HFFc6 (cell line): ENCODE measurements at regions not wholly inside any gene's neighbourhood (a gene's known extent, or its start where the extent isn't known, plus 50 kb on each side); places are given as distances from the start of the nearest gene placed in this dataset.

Source experiments
- DNase-seq: peaks from one replicate; pipeline ENCODE4 v3.0.0-alpha.2; 2018
- H3K27ac Mint-ChIP-seq: 2 replicates; pipeline ENCODE4 v1.8.0; 2020; ENCODE audit warnings: mild to moderate bottlenecking, mixed read lengths
- H3K27me3 Mint-ChIP-seq: 2 replicates; pipeline ENCODE4 v1.8.0; 2021; ENCODE audit warnings: mild to moderate bottlenecking, moderate library complexity, mixed read lengths; ENCODE audit not compliant: insufficient read depth
- H3K36me3 Mint-ChIP-seq: 2 replicates; pipeline ENCODE4 v1.8.0; 2021; ENCODE audit warnings: low read depth, mixed read lengths
- H3K4me1 Mint-ChIP-seq: 2 replicates; pipeline ENCODE4 v1.8.0; 2020; ENCODE audit warnings: low read depth, mixed read lengths
- H3K4me3 Mint-ChIP-seq: 2 replicates; pipeline ENCODE4 v1.8.0; 2020; ENCODE audit warnings: mild to moderate bottlenecking, moderate library complexity, mixed read lengths
- H3K9me3 Mint-ChIP-seq: 2 replicates; pipeline ENCODE4 v1.8.0; 2020; ENCODE audit warnings: mild to moderate bottlenecking, mixed read lengths
- TF ChIP-seq, protein P1 (sequence below): fragments of 200-600 bp; sonication (generic); IDR thresholded peaks from 2 replicates; pipeline ENCODE4 v1.5.0; 2021; ENCODE audit warnings: antibody characterized with exemption, mild to moderate bottlenecking

DNA sequence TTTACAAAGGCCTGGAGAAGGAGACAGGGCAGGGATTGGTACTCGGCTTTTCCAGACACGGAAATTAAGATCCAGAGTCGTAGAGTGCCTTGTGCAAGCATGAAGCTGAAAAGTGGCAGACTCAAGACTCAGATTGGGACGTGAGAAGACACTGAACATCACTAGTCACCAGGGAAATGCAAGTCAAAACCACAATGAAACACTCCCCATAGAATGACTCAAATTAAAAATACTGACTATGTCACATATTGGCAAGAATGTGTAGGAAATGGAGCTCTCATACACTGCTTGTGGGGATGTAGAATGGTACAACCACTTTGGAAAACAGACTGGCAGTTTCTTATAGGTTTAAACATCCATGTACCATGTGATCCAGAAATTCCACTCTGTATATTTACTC, 472.0 kb downstream of the RPS24 start:
- Mint-ChIP-seq H3K9me3 (peaks cover 4% of the 10 kb centered on the region; the same call in 1 of the 2 replicates), H3K4me1 (peaks cover 20% of the 10 kb centered on the region), H3K27ac (no peak overlapping the region), H3K27me3 (peaks cover 8% of the 10 kb centered on the region), H3K4me3 (no peak overlapping the region), H3K36me3 (peaks cover 5% of the 10 kb centered on the region; the same call in 1 of the 2 replicates)
- DNase-seq, result peak; percentile 13
- TF ChIP-seq, protein P1, sequence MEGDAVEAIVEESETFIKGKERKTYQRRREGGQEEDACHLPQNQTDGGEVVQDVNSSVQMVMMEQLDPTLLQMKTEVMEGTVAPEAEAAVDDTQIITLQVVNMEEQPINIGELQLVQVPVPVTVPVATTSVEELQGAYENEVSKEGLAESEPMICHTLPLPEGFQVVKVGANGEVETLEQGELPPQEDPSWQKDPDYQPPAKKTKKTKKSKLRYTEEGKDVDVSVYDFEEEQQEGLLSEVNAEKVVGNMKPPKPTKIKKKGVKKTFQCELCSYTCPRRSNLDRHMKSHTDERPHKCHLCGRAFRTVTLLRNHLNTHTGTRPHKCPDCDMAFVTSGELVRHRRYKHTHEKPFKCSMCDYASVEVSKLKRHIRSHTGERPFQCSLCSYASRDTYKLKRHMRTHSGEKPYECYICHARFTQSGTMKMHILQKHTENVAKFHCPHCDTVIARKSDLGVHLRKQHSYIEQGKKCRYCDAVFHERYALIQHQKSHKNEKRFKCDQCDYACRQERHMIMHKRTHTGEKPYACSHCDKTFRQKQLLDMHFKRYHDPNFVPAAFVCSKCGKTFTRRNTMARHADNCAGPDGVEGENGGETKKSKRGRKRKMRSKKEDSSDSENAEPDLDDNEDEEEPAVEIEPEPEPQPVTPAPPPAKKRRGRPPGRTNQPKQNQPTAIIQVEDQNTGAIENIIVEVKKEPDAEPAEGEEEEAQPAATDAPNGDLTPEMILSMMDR, result no peak

DNA sequence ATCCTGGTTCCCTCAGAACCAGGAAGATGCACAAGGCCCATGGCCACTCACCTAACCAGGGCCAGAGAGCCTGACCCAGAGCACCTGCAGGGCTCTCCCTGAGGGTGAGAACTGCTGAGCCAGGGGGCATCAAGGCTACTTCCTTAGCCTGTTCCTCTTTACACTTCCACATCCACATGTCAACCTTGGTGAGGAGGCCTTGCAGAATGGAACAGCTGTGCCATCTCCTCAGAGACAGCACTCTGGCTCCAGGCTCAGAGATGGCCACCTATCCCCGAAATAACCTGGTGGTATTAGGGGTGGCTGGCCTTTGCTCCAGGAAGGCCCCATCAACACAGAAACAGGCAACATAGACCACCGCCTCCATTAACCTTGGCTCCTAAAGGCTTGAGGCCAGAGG, 473.0 kb downstream of the RPS24 start:
- H3K4me3 Mint-ChIP-seq, result no peak overlapping the region
- no peak for DNase-seq
- H3K36me3 Mint-ChIP-seq, result peaks cover 5% of the 10 kb centered on the region; the same call in 1 of the 2 replicates
- peaks cover 24% of the 10 kb centered on the region for H3K4me1 Mint-ChIP-seq
- peaks cover 13% of the 10 kb centered on the region for H3K27me3 Mint-ChIP-seq
- H3K27ac Mint-ChIP-seq, result no peak overlapping the region
- TF ChIP-seq, protein P1, result no peak
- peaks cover 4% of the 10 kb centered on the region; the same call in 1 of the 2 replicates for H3K9me3 Mint-ChIP-seq

DNA sequence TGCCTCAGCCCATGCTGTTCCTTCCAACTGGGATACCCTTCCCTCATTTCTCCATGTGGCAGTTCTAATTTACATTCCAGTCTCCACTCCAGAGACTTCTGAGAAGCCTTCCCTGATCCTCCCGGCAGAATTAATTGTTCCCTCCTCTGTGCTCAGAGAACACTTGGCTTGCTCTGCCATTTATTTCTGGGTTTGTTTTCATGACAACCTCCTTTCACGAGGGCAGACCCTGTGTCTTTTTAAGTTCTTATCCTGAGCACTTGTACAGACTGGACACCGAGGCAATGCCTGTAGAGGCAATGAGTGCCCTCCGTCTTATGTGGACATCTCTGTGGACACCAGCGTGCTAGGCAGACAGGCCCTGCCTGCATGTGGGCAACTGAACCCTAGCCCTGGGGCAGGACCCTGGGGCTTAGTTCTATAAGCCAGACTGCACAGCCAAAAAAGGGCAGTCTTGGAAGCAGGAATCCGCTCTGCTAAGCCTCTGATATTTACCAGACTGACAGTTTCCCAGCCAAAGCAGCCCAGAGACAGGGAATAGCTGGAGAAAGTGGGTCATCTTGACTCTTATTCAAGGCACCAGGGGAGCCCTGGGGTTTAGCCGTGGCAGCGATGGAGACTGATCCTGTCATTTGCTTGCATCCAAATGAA, 474.0 kb downstream of the RPS24 start:
- peaks cover 13% of the 10 kb centered on the region for H3K27me3 Mint-ChIP-seq
- H3K9me3 Mint-ChIP-seq, result peaks cover 4% of the 10 kb centered on the region; the same call in 1 of the 2 replicates
- H3K4me1 Mint-ChIP-seq, result peaks cover 17% of the 10 kb centered on the region
- H3K4me3 Mint-ChIP-seq, result no peak overlapping the region
- TF ChIP-seq, protein P1, result no peak
- DNase-seq, result no peak
- no peak overlapping the region for H3K27ac Mint-ChIP-seq
- H3K36me3 Mint-ChIP-seq, result peaks cover 5% of the 10 kb centered on the region; the same call in 1 of the 2 replicates

DNA sequence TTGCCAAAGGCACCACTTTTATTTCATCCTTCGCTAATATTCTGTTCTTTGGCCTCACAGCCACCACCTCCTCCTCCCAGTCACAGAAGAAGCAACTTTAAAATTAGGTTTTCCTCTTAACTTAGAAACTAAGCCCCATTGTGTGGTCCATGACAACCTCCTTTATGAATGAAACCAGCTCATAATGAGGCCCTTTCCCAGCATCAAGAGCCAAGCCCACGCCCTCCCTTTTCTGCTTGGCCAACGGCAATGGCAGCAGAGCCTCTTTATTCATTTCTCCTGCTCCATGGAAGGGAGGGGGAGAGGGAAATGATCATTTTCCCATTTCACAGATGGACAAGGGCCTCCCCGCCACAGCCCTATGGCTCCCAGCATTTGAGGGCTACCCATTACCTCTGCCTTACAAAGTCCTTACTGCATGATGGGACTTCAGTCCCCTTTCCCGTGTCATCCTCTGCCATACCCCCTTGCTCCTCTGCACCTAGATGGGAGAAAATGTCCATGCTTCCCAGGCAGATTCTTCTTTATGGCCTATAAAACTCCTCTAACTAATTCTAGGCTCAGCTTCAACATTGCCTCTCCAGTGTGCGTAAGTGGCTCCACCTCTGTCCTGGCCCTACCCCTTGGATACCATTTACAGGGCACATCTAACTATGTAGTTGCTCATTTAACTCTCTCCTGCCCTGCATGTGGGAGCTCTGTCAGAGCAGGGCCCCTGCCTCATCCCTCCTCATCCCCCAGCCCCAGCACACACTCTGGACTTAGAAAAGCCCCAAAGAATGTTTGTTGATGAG, 475.5 kb downstream of the RPS24 start:
- TF ChIP-seq, protein P1, result no peak
- peaks cover 14% of the 10 kb centered on the region; the same call in 1 of the 2 replicates for H3K4me1 Mint-ChIP-seq
- H3K36me3 Mint-ChIP-seq, result peaks cover 5% of the 10 kb centered on the region; the same call in 1 of the 2 replicates
- H3K4me3 Mint-ChIP-seq, result no peak overlapping the region
- DNase-seq, result no peak
- H3K27me3 Mint-ChIP-seq, result peaks cover 13% of the 10 kb centered on the region
- H3K27ac Mint-ChIP-seq, result no peak overlapping the region
- H3K9me3 Mint-ChIP-seq, result peaks cover 4% of the 10 kb centered on the region; the same call in 1 of the 2 replicates

DNA sequence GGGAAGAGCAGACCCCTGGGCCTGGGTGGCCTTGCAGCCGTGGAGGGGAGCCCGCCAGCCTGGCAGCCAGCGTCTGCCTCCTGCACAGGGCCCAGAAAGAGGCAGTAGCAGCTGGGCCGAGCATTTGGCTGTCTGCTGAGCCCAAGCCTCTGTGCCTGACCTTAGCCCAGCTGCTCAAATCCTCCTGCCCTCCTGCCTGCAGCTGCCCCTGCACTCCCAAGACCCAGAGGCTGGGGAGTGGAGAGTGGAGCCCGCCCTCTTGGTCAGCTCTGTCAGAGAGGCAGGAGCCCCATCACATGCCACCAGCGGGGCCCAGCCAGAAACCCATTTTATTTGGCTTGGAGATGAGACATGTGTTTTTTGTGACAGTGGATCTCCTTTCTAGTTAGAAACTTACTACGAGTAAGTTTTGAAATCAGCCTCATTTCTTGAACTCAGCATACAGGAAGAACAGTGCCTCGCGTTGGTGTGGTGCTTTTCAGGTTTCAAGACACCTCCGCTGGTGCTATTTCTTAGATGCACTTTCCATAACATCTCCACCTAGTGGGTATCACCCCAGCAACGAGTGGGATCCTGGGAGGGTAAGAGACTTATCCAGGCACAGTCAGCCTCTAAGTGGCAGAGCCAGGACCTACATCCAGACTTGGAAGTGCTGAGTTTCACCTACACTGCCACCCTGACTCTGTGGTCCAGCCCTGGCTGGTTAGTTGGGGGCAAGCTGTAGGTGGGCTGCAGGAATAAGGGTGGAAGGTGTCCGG, 477.1 kb downstream of the RPS24 start:
- Mint-ChIP-seq H3K36me3 (peaks cover 5% of the 10 kb centered on the region; the same call in 1 of the 2 replicates), H3K4me3 (no peak overlapping the region), H3K9me3 (peaks cover 4% of the 10 kb centered on the region; the same call in 1 of the 2 replicates), H3K27me3 (peaks cover 13% of the 10 kb centered on the region), H3K27ac (no peak overlapping the region), H3K4me1 (peaks cover 8% of the 10 kb centered on the region; the same call in 1 of the 2 replicates)
- no peak for DNase-seq
- TF ChIP-seq, protein P1, result no peak
